Astrocyte of the spinal cord (primary cell): ENCODE measurements at regions not wholly inside any gene's neighbourhood (a gene's known extent, or its start where the extent isn't known, plus 50 kb on each side); places are given as distances from the start of the nearest gene placed in this dataset.

Experiments
- DNase-seq: peaks from one replicate; pipeline ENCODE4 v3.0.0; 2011; ENCODE audit warnings: low read depth, low spot score
- H3K4me3 ChIP-seq: 2 replicates; pipeline ENCODE4 v1.5.1; 2011; ENCODE audit warnings: low read depth, mild to moderate bottlenecking, low read length, moderate library complexity
- in situ Hi-C: cut with HindIII; loops from 2 replicates; pipeline ENCODE4 v1.10.0; 2017; ENCODE audit warnings: low sequenced_read_pairs
- TF ChIP-seq, protein P1 (sequence below): IDR thresholded peaks from 2 replicates; pipeline ENCODE4 v1.5.1; 2012; ENCODE audit warnings: low read depth, mild to moderate bottlenecking, low read length, inconsistent platforms

DNA sequence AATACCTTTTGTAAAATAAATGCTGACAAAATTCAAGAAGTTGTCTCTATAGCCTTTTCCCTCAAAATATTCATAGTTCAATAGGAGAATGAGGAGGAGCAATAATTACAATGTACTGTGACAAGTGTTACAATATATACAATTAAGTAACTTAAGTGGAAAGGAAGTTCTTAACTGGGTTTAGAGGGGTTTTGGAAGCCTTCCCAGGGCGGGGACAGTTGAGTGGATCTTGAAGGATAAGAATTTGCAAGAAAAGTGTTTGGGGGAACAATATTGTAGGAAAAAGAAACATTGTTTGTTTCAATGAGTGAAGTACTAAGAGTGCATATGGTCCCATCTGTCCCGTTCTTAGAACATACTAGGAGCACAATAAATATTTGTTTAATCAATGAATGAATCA lies 165.2 kb upstream of the PLSCR5 start:
- in situ Hi-C loops: no loop called here
- TF ChIP-seq, protein P1, sequence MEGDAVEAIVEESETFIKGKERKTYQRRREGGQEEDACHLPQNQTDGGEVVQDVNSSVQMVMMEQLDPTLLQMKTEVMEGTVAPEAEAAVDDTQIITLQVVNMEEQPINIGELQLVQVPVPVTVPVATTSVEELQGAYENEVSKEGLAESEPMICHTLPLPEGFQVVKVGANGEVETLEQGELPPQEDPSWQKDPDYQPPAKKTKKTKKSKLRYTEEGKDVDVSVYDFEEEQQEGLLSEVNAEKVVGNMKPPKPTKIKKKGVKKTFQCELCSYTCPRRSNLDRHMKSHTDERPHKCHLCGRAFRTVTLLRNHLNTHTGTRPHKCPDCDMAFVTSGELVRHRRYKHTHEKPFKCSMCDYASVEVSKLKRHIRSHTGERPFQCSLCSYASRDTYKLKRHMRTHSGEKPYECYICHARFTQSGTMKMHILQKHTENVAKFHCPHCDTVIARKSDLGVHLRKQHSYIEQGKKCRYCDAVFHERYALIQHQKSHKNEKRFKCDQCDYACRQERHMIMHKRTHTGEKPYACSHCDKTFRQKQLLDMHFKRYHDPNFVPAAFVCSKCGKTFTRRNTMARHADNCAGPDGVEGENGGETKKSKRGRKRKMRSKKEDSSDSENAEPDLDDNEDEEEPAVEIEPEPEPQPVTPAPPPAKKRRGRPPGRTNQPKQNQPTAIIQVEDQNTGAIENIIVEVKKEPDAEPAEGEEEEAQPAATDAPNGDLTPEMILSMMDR: no peak
- H3K4me3 ChIP-seq: no peak overlapping the region
- no peak for DNase-seq

DNA sequence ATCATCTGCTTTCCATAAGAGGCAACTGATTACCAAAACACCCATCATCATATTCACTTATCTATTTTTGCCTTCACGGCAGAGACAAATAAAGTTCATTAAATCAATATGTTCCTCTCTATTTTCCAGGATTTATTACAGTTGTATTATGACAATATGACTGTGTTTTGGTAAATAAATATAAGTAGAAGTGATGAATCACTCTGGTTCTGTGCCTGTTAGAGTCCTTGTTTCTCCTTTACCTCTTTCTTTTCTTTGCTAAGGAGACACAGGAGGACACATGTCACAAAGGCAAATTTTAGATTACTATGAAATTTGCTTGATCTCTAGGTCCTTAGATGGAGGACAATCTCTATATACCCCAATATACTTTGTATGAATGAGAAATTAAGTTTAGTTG lies 152.6 kb upstream of the PLSCR5 start:
- DNase-seq: no peak
- no peak overlapping the region for H3K4me3 ChIP-seq
- TF ChIP-seq, protein P1: no peak
- in situ Hi-C loops: no loop called here

DNA sequence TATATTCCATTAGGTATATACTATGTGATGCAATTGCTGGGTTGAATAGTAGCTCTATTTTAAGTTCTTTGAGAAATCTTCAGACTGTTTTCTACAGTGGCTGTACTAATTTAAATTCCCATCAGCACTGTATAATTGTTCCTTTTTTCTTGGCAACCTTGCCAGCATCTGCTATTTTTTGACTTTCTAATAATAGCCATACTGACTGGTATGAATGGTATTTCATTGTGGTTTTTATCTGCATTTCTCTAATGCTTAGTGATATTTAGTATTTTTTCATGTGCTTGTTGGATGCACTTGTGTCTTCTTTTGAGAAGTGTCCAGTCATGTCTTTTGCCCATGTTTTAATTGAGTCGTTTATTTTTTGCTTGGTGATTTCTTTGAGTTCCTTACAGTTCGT lies 145.1 kb upstream of the PLSCR5 start:
- TF ChIP-seq, protein P1: no peak
- peak; percentile 54 for DNase-seq
- no peak overlapping the region for H3K4me3 ChIP-seq
- in situ Hi-C loops: no loop called here

DNA sequence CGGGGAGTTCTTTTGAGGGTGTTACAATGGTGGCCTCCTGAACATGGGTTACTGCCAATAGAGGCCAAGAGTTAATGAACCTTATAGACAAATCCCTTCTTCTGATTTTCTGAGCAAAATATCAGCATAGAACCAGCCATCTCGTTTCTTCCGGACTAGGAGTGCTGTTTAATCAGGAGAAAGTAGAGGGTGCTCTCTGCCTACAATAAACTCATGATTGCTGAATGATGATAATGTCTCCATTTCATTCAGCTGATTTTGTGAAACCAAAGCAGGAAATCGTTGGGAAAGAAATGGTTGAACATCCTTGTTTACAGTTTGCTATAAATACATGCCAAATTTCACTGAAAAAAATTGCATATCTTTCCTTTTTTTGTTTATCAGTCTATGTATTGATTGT lies 142.8 kb upstream of the PLSCR5 start:
- DNase-seq: peak; percentile 79
- TF ChIP-seq, protein P1: peak; percentile 61
- in situ Hi-C loops: no loop called here
- H3K4me3 ChIP-seq: no peak overlapping the region

DNA sequence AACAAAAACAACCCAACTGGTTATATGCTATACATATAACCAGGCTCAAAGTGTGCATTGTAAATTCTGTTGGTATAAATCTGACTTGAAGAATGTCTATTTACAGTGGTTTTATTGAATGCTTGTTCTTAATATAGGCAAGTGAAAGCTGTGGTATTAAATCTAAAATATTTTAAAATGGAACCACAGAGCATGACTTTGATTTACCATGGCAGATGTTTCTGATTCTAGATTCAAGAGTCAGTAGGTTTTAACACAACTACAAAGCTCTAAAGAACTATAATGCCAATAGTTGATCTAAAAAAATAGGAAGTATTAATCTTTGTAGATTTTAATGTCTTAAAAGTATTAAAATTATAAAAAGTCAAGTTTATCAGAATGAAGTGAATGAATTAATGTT lies 141.9 kb upstream of the PLSCR5 start:
- TF ChIP-seq, protein P1: no peak
- in situ Hi-C loops: no loop called here
- DNase-seq: peak; percentile 27
- H3K4me3 ChIP-seq: no peak overlapping the region

DNA sequence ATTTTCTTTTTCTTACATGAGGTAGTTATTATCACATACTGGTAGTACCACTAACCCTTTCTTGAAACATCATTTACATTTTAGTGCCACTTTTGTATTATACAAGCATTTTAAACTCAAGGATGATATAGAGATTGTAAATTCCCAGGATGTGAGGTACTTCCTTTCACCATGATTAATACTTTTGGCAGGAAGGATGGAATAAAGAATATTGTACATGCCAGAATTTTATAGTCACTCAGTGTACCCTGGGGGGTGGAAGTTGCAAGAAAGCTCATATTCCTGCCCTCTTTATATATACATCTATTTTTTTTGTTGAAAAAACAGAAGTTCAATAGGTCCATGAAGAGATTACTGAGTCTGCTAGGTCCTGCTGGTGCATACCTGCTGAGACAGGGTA lies 141.0 kb upstream of the PLSCR5 start:
- H3K4me3 ChIP-seq: no peak overlapping the region
- in situ Hi-C loops: no loop called here

More for the DNA sequence above, 141.0 kb upstream of the PLSCR5 start:
- DNase-seq: peak; percentile 83
- TF ChIP-seq, protein P1: no peak
